PC-9 (cell line): ENCODE measurements at regions not wholly inside any gene's neighbourhood (a gene's known extent, or its start where the extent isn't known, plus 50 kb on each side); places are given as distances from the start of the nearest gene placed in this dataset.

Experiments
- CTCF ChIP-seq: fragments of 200-600 bp; sonication (generic); conservative IDR thresholded peaks from 2 replicates; pipeline ENCODE4 v1.6.1; 2017; ENCODE audit warnings: mixed run types, antibody characterized with exemption, mild to moderate bottlenecking, moderate library complexity
- EZH2 ChIP-seq: fragments of 200-600 bp; sonication (generic); IDR thresholded peaks from 2 replicates; pipeline ENCODE4 v1.8.0; 2017; ENCODE audit warnings: antibody characterized with exemption, low read depth

- TF ChIP-seq CTCF (no peak), EZH2 (no peak)
Observed at GRCh38 chr5:35371951-35372426, 141.7 kb upstream of the PRLR start.
